GM13977 (cell line): ENCODE measurements at regions not wholly inside any gene's neighbourhood (a gene's known extent, or its start where the extent isn't known, plus 50 kb on each side); places are given as distances from the start of the nearest gene placed in this dataset.

Experiments used
- DNase-seq: peaks from one replicate; pipeline ENCODE4 v3.0.0; 2012; ENCODE audit warnings: low spot score
- in situ Hi-C: fragments of 300-500 bp; cut with MboI; formaldehyde crosslinking; loops from one replicate; pipeline ENCODE4 v1.12.0; 2022; ENCODE audit warnings: low sequenced_read_pairs, low pct_unique_long_range_greater_than_20kb, mixed read lengths, inconsistent platforms; ENCODE audit not compliant: unreplicated experiment
- TF ChIP-seq, protein P1 (sequence below): IDR thresholded peaks from 2 replicates; pipeline ENCODE4 v1.5.1; 2012; ENCODE audit warnings: mild to moderate bottlenecking, control low read depth; ENCODE audit not compliant: insufficient read depth; ENCODE audit errors: extremely low read depth, missing control alignments

DNA sequence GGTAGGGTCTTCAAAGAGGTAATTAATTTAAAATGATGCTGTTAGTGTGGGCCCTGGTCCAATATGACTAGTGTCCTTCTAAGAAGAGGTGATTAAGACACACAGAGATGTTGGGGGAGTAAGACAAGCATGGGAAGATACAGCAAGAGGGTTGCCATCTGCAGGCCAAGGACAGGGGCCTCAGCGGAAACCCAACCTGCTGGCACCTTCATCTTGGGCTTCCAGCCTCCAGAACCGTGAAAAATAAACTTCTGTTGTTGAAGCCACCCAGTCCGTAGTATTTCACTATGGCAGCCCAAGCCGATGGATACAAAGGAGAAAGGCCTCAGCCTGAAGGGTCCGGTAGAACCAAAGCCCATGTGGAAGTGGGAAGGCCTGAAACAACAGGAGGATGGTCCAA lies 161.7 kb upstream of the UBE2E1 start:
- TF ChIP-seq, protein P1, sequence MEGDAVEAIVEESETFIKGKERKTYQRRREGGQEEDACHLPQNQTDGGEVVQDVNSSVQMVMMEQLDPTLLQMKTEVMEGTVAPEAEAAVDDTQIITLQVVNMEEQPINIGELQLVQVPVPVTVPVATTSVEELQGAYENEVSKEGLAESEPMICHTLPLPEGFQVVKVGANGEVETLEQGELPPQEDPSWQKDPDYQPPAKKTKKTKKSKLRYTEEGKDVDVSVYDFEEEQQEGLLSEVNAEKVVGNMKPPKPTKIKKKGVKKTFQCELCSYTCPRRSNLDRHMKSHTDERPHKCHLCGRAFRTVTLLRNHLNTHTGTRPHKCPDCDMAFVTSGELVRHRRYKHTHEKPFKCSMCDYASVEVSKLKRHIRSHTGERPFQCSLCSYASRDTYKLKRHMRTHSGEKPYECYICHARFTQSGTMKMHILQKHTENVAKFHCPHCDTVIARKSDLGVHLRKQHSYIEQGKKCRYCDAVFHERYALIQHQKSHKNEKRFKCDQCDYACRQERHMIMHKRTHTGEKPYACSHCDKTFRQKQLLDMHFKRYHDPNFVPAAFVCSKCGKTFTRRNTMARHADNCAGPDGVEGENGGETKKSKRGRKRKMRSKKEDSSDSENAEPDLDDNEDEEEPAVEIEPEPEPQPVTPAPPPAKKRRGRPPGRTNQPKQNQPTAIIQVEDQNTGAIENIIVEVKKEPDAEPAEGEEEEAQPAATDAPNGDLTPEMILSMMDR = no peak
- in situ Hi-C loops = no loop called here
- no peak for DNase-seq

DNA sequence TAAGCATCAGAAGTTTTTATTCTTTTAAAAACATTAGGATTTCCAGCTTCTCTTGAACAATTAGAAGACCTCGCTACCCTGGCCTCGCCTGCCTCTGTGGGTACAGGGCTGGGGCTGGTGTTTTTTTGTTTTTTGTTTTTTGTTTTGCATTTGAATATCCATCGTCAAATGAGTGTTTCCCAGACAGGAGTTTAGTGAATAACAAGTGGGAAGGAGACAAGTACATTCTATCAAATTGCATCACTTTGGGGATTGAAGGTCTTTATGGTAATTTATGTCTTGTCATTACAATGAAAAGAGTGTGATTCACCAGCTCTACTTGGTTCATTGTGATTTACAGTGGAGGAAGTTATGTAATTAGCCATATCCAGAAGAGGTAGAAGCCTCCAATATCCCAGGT lies 161.1 kb upstream of the UBE2E1 start:
- no peak for DNase-seq
- in situ Hi-C loops = no loop called here
- TF ChIP-seq, protein P1 = no peak

DNA sequence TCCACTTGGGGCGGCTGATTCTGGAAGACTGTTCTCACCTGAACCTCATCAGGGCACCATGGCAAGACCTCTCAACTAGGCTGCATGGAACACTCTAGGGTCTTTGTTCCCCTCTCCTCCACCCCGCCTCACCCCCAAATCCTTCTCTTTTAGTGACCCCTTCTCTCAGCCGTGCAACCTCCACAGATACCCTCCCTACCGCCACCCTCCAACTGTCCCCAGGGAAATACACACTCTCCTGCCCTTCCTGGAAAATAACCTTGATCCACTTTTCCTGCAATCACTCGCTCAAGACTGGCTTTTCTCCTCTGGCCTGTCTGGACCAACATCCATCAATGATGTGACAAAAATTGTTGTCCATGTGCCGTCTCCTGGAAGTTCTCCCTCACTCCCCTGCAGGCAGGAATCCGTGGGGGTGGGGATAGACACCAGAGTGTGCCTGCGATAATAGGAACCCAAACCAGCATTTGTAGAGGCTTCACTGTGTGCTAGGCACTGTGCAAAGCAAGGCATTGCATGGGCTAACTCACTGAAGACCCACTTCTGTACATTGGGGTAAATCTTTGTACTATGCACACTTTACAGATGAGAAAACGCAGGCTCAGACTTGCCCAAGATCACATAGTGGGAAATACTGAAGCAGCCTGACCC lies 160.1 kb upstream of the UBE2E1 start:
- DNase-seq = no peak
- TF ChIP-seq, protein P1 = no peak
- in situ Hi-C loops = no loop called here

DNA sequence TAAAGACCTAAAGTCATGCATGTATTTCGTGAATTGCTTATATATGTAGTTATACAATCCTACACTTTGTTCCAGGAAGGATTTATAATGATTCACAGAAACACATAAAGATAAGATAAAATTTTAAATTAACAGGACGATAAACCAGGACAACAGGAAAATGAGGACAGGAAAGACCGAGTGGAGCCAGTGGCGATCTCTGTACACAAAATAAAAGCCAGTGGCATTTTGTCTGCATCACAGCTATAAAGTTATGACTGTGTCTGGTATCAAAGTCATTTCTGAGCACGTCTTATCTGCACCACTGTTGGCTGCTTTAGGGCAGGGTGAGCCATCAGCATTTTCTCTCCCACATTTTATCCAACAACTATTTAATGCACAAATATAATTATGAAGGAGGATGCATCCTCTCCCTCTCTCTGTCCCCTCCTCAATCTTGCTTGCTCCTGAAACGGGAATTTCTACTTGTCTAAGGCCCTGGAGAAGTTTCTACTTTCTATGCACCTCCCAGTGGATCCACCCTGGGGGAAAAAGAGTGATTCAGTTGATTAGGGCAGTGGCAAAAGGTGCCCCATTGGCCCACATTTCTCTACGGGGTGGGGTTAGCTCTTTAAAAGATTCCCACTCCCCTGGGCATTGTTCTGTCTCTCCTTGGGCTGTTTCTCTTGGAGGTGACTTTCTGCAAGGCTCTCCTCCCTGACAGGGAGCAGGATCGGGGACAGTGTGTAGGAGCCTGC lies 159.4 kb upstream of the UBE2E1 start:
- TF ChIP-seq, protein P1 = no peak
- in situ Hi-C loops = no loop called here
- no peak for DNase-seq

DNA sequence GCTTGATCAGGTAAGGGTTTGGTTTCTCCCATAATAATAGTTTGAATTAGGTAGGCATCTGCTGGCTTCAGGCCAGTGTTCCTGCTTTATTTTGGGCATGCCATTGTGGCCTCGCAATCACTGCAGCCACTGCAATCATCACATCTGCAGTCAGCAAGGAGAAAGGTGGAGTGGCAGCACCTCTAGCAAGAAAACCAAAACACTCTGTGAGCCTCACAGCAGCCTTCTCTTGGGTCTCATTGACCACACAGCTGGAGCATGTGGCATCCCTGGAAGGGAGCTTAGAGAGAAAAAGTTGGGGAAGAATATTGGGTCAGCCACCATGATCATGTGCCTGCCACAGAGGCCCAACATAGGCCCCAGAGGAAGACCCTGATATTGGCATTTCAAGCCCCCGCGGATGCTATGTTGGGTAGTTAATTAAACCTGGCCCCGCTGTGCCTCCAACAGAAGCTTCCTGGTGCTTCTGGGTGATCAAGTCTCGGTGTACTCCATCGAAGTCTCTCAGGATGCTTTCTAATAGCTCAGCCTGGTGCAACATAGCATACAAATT lies 158.0 kb upstream of the UBE2E1 start:
- TF ChIP-seq, protein P1 = no peak
- in situ Hi-C loops = no loop called here
- no peak for DNase-seq

DNA sequence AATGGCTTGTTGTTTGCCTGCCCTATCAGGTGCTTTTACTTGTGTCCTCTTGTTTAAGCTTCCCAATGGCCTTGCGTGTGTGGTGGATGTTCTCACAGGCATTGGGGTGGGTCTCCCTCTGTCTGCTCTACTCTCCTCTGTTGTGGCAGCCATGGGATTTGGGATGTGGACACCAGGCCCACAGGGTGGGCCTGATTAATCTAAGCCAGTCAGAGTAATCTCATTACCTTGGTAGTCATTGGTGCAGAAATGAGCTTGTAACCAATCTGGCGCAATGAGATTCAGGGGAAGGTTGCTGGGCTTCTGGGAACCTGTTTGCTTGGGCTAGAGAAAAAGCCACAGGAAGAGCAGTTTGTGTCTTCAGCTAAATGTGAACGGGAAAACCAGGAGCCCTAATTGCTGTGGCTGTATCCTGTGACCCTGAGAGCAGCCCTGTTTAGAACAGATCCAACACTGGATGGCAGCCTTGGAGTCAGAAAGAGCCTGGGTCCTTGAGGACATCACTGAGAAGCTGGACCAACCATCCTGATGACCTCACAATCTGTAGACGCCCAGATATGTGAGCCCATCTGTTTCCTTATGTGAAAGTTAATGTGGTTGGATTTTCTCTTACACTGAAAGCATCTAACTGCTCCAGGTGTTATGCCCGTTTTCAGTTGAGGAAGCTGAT lies 157.3 kb upstream of the UBE2E1 start:
- no peak for DNase-seq
- TF ChIP-seq, protein P1 = no peak
- in situ Hi-C loops = no loop called here
